Astrocyte of the spinal cord (primary cell): ENCODE measurements at regions not wholly inside any gene's neighbourhood (a gene's known extent, or its start where the extent isn't known, plus 50 kb on each side); places are given as distances from the start of the nearest gene placed in this dataset.
"Not testable (repeated sequence)": the region's sequence is repeated elsewhere in the genome, so short reads cannot be mapped to it uniquely, and the experiment has no call there.

Experiments used
- DNase-seq: peaks from one replicate; pipeline ENCODE4 v3.0.0; 2011; ENCODE audit warnings: low read depth, low spot score
- H3K4me3 ChIP-seq: 2 replicates; pipeline ENCODE4 v1.5.1; 2011; ENCODE audit warnings: low read depth, mild to moderate bottlenecking, low read length, moderate library complexity
- in situ Hi-C: cut with HindIII; loops from 2 replicates; pipeline ENCODE4 v1.10.0; 2017; ENCODE audit warnings: low sequenced_read_pairs
- TF ChIP-seq, protein P1 (sequence below): IDR thresholded peaks from 2 replicates; pipeline ENCODE4 v1.5.1; 2012; ENCODE audit warnings: low read depth, mild to moderate bottlenecking, low read length, inconsistent platforms

DNA sequence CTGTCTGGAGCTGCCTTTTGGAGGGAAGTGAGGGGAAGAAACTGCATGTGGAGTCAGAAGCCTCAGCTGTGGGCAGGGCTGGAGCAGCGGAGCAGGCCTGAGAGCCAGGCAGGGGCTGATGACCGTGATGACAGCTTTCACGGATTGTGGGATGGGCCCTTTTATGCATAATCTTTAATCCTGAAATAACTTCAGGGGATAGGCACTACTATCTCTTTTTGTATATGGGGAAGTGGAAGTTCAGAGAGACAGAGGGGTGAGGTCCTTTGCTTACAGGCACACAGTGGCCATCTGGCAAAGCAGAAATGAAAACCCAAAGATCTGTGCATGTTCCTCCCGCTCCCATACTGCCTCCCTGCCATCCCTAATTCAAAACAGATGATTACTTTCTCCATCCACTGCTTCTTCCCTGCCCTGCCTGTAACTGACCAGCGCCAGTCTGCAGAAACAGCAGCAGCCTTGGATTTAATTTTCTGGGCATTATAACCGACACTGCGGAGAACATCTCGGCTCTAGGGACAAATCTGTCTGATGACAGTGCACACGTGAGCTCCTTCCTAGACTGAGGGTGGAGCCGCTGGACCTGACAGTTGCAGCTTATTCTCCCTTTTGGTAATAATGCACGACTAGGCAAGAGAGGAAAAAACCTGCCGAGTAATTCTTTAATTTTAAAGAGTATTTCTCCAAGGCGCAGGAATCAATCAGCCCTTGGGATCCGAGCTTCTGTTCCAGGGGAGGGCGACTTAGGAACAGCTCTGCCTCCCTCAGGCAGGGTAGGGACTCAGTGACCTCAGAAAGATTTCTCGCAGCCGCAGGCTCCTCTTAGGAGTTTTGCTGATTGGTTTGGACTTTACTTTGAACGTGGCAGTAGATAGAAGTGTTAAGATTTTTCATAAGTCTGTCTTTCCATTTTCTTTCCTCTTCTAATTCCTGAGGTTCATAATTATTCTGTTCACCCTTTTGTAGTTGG lies 95.4 kb downstream of the UTP18 start:
- TF ChIP-seq, protein P1, sequence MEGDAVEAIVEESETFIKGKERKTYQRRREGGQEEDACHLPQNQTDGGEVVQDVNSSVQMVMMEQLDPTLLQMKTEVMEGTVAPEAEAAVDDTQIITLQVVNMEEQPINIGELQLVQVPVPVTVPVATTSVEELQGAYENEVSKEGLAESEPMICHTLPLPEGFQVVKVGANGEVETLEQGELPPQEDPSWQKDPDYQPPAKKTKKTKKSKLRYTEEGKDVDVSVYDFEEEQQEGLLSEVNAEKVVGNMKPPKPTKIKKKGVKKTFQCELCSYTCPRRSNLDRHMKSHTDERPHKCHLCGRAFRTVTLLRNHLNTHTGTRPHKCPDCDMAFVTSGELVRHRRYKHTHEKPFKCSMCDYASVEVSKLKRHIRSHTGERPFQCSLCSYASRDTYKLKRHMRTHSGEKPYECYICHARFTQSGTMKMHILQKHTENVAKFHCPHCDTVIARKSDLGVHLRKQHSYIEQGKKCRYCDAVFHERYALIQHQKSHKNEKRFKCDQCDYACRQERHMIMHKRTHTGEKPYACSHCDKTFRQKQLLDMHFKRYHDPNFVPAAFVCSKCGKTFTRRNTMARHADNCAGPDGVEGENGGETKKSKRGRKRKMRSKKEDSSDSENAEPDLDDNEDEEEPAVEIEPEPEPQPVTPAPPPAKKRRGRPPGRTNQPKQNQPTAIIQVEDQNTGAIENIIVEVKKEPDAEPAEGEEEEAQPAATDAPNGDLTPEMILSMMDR: no peak
- DNase-seq: no peak
- H3K4me3 ChIP-seq: no peak overlapping the region
- in situ Hi-C loops: no loop called here

DNA sequence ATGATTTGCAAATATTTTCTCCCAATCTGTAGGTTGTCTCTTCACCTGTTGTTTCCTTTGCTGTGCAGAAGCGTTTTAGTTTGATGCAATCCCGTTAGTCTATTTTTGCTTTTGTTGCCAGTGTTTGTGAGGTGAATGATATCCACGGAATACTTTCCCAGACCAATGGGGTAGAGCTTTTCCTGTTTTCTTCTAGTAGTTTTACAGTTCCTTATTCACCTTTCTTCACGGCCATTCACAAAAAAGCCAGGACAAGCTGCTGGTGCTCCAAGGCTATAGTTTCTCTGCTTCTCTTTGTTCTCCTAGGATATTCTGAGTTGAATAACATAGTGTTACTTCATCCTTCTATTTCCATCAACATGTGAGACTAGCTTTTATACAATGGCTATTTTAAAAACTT lies 98.7 kb downstream of the UTP18 start:
- in situ Hi-C loops: no loop called here
- TF ChIP-seq, protein P1: no peak
- no peak for DNase-seq
- no peak overlapping the region for H3K4me3 ChIP-seq

DNA sequence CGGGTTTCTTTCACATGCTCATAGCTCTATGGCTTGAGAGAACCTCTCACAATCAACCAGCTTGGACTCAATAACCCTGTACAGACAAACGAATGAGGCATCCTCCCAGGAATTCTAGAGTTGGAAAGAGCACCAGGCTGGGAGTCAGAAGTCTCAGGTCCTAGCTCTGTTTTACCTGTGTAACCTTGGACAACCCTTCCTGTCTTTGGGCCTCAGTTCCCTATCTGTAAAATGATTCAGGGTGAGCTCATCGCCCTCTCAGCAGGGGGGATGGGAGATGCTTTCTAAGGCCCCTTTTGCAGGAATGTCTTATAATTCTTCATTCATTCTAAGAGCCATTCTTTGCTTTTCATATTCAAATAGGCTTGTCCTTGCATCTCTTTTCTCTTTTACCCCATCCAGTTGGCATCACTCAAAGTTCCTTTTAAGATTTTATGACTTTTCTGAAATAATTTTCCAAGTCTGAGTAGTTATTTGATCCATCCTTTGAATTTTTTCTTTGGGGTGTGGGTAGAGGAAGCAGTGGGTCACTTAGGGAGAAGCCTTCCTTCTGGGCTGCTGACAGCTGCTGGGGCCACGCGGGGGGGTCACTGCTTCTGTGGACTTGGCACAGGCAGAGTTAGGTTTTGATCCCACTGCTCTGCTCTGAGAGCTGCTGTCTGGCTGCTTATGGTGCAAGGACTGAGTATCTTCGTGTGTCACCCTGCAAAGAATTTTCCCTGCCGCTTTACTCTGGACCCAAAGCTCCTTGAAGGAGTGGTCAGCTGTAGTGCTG lies 102.7 kb downstream of the UTP18 start:
- no peak overlapping the region for H3K4me3 ChIP-seq
- in situ Hi-C loops: no loop called here
- TF ChIP-seq, protein P1: no peak
- DNase-seq: no peak

DNA sequence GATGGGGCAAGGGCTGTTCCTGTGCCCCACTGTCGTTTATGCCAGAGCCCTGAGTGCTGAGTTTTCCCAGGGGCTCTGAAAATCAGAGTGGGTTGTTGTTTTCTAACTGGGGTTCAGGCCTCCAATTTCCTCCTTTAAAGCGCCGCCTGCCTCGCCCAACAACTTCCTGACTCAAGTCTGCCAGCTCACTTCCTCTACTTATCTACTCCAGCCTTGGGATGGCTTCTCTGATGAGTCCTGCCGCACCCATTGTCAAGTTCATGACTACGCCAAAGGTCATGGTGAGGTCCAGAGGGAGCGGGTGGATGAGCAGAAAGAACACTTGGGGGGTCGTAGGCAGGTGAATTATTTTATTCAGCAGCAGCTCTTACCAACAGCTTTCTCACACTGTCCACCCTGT lies 104.7 kb downstream of the UTP18 start:
- TF ChIP-seq, protein P1: no peak
- in situ Hi-C loops: no loop called here
- no peak for DNase-seq
- H3K4me3 ChIP-seq: no peak overlapping the region

DNA sequence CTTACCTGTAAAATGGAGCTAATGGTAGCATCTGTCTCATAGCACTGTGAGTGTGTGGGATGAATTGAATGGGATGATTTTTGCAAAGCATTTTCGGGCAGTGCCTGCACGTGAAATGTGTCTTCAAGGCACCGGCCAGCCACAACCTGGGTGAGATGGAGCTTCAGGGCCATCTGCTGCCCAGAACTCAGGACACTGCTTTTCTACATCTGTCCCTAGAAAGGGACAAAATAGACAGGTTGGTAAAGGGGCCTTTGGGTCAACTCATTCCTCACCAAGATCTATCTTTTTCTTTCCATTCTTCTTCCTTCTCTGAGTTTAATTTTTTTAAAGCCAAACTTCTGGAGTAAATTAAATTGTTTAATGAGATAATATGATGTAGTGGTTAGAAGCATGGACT lies 106.5 kb downstream of the UTP18 start:
- H3K4me3 ChIP-seq: no peak overlapping the region
- DNase-seq: no peak
- TF ChIP-seq, protein P1: no peak
- in situ Hi-C loops: no loop called here

DNA sequence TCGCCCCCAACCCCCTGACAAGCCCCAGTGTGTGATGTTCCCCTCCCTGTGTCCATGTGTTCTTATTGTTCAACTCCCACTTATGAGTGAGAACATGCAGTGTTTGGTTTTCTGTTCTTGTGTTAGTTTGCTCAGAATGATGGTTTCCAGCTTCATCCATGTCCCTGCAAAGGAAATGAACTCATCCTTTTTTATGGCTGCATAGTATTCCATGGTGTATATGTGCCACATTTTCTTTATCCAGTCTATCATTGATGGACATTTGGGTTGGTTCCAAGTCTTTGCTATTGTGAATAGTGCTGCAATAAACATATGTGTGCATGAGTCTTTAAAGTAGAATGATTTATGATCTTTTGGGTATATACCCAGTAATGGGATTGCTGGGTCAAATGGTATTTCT lies 107.5 kb downstream of the UTP18 start:
- DNase-seq, in situ Hi-C loops: not testable (repeated sequence)

DNA sequence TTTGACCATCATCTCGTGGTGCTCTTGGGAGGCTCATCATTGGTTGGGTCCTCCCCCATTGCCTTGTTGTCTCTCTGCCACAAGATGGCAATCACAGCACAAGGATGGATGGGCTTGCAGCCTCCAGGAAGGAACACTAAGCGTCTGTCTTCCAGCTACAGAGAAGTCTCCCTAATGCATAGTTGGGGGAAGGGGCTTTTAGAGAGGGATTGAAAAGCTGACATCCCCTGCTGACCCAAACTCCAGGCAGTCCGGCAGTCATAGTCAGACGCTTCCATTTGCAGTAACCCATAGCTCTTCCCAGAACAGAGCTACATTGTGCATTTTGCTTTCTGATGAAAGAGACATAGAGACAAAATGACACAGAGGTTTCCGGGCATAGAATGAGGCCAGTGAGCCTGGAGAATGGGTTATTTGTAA lies 111.4 kb downstream of the UTP18 start:
- no peak overlapping the region for H3K4me3 ChIP-seq
- in situ Hi-C loops: no loop called here
- TF ChIP-seq, protein P1: peak; percentile 68
- peak; percentile 49 for DNase-seq

More for the DNA sequence above, 107.5 kb downstream of the UTP18 start:
- H3K4me3 ChIP-seq: not testable (repeated sequence)
